ENCODE measurements at regions not wholly inside any gene's neighbourhood (a gene's known extent, or its start where the extent isn't known, plus 50 kb on each side); places are given as distances from the start of the nearest gene placed in this dataset.

DNA sequence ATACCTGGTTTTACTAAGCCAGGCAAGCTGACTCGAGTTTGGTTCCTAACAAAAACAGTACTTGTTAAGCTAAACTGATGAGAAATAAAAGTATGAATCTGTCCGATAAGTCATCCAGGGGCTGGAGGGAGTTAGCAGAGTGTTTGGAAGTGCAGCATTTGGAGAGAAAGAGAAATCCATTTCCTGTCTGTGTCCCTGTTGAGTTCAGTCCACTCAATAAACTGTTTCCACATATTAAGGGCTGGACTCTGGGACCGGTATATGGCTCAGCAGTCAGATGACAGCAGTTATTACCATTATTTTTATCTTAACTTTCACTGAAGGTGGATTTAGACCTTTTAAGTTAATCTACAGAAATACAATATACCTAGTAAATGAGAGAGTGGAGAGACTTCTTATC, 130.6 kb upstream of the ADRA1B start:
- intact Hi-C loops (cut with DNase I; ENCODE audit: low total_unique reads) = no loop called here
- Histone ChIP-seq H3K36me3 (no peaks in the 10 kb centered on the region), H3K4me3 (no peak overlapping the region), H3K27ac (peak overlapping the region in 2 of 8 donors; percentile 66), H3K27me3 (replicated peaks in 1 of 7) (peaks cover 0 to 4% (median 0%) of the 10 kb centered on the region in 7 donors), H3K9me3 (no peaks in the 10 kb centered on the region), H3K4me1 (peaks cover 0 to 3% (median 0%) of the 10 kb centered on the region in 6 donors)
- 66 to 86% (median 75%) methylated on average over 3 of the region's 3 CpGs for WGBS, 5 donors
- DNase-seq = no peak
- TF ChIP-seq CTCF (IDR thresholded peaks at IDR 0.05 in 8 of 11, conservative IDR thresholded peaks at IDR 0.05 in 3 of 11) (no peak), POLR2A (IDR thresholded peaks at IDR 0.05) (no peak), POLR2AphosphoS5 (IDR thresholded peaks at IDR 0.05) (no peak)

DNA sequence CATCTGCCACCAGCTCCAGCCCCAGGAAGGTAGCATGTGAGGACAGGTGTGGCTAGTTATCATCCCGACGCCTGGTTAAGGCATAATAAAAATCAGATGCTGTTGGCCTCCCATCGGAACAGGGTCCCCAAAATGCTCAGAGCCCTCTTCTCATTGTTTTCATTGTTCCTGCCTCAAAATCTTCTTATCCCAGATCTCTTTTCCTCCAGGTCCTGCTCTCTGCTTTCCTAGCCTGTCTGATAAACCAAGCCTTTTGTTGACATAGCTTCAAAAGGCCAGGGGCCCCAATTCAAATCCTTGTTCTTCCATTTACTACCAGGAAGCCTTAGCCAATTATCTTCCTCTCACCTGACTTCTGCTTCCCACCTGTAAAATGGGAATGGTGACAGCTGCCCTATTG, 130.1 kb upstream of the ADRA1B start:
- Histone ChIP-seq H3K27me3 (replicated peaks in 1 of 7) (peaks cover 0 to 4% (median 0%) of the 10 kb centered on the region in 7 donors), H3K36me3 (no peaks in the 10 kb centered on the region), H3K9me3 (no peaks in the 10 kb centered on the region), H3K27ac (peak overlapping the region in 3 of 8 donors; percentile 66 to 68 (median 66)), H3K4me1 (peaks cover 0 to 3% (median 0%) of the 10 kb centered on the region in 6 donors), H3K4me3 (no peak overlapping the region)
- 83 to 94% (median 86%) methylated on average over 3 of the region's 3 CpGs for WGBS, 5 donors
- TF ChIP-seq POLR2A (IDR thresholded peaks at IDR 0.05) (no peak), POLR2AphosphoS5 (IDR thresholded peaks at IDR 0.05) (no peak), CTCF (IDR thresholded peaks at IDR 0.05 in 8 of 11, conservative IDR thresholded peaks at IDR 0.05 in 3 of 11) (no peak)
- intact Hi-C loops (cut with DNase I; ENCODE audit: low total_unique reads) = no loop called here
- no peak for DNase-seq

- Histone ChIP-seq H3K9me3 (no peaks in the 10 kb centered on the region), H3K36me3 (no peaks in the 10 kb centered on the region), H3K27ac (peak overlapping the region in 5 of 8 donors; percentile 30 to 75 (median 66)), H3K27me3 (replicated peaks in 1 of 7) (peaks cover 0 to 4% (median 0%) of the 10 kb centered on the region in 7 donors), H3K4me1 (peaks cover 0 to 3% (median 0%) of the 10 kb centered on the region in 6 donors), H3K4me3 (no peak overlapping the region)
- TF ChIP-seq POLR2A (IDR thresholded peaks at IDR 0.05) (no peak), POLR2AphosphoS5 (IDR thresholded peaks at IDR 0.05) (peak in 2 of 3 donors; percentile 31 to 60), CTCF (IDR thresholded peaks at IDR 0.05 in 8 of 11, conservative IDR thresholded peaks at IDR 0.05 in 3 of 11) (no peak)
- no peak for DNase-seq
- WGBS, 5 donors = 77 to 88% (median 84%) methylated on average over 14 of the region's 14 CpGs
- intact Hi-C loops (cut with DNase I; ENCODE audit: low total_unique reads) = no loop called here
Measured at GRCh38 chr5:159786901-159787691, 129.2 kb upstream of the ADRA1B start.

DNA sequence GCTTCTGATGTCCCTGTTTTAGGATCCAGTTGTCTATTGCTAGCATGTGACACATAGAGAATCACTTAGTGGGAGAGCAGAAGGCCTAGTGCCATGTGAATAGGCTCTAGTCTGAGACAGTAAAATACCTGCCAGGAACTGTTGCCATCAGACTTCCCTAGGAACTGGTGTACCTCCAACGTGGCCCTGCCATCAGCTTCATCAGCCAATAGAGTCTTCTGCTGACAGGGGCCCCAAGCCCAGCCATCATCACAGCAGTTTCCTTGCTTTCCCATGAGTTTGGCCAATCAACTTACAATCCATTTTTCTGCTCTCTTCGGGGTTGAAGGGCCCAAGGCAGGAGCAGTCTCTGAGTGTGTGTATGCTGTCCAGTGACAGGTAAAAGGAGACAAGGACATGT, 128.4 kb upstream of the ADRA1B start:
- H3K27ac ChIP-seq = peak overlapping the region in 5 of 8 donors; percentile 30 to 75 (median 66)
- peaks cover 0 to 3% (median 0%) of the 10 kb centered on the region in 6 donors for H3K4me1 ChIP-seq
- DNase-seq = no peak
- no peaks in the 10 kb centered on the region for H3K9me3 ChIP-seq
- peaks cover 0 to 4% (median 0%) of the 10 kb centered on the region in 7 donors for H3K27me3 ChIP-seq (replicated peaks in 1 of 7)
- 54 to 78% (median 69%) methylated on average over 2 of the region's 2 CpGs for WGBS, 5 donors
- no peaks in the 10 kb centered on the region for H3K36me3 ChIP-seq
- no peak for TF ChIP-seq POLR2AphosphoS5 (IDR thresholded peaks at IDR 0.05)
- TF ChIP-seq CTCF (IDR thresholded peaks at IDR 0.05 in 8 of 11, conservative IDR thresholded peaks at IDR 0.05 in 3 of 11) = no peak
- TF ChIP-seq POLR2A (IDR thresholded peaks at IDR 0.05) = no peak
- intact Hi-C loops (cut with DNase I; ENCODE audit: low total_unique reads) = no loop called here
- H3K4me3 ChIP-seq = no peak overlapping the region
